Mesothelial cell of epicardium (in vitro differentiated cells): ENCODE measurements at regions not wholly inside any gene's neighbourhood (a gene's known extent, or its start where the extent isn't known, plus 50 kb on each side); places are given as distances from the start of the nearest gene placed in this dataset.
"Not testable (repeated sequence)": the region's sequence is repeated elsewhere in the genome, so short reads cannot be mapped to it uniquely, and the experiment has no call there.

Source experiments
- DNase-seq, 2 experiments: peaks; one replicate each; pipeline ENCODE4 v3.0.0; 2021; ENCODE audit warnings: low spot score in 2 of 2; ENCODE audit not compliant: unreplicated experiment in 2 of 2
- H3K27ac Mint-ChIP-seq: 2 replicates; pipeline ENCODE4 v1.8.0; 2021; ENCODE audit warnings: mixed read lengths
- H3K27me3 Mint-ChIP-seq: 2 replicates; pipeline ENCODE4 v1.8.0; 2021; ENCODE audit warnings: low read depth, mixed read lengths
- H3K36me3 Mint-ChIP-seq: 2 replicates; pipeline ENCODE4 v1.8.0; 2021; ENCODE audit warnings: mixed read lengths
- H3K4me1 Mint-ChIP-seq: 2 replicates; pipeline ENCODE4 v1.8.0; 2021; ENCODE audit warnings: mixed read lengths
- H3K4me3 Mint-ChIP-seq: 2 replicates; pipeline ENCODE4 v1.8.0; 2021; ENCODE audit warnings: mild to moderate bottlenecking, moderate library complexity, mixed read lengths
- H3K9me3 Mint-ChIP-seq: 2 replicates; pipeline ENCODE4 v1.8.0; 2021; ENCODE audit warnings: mixed read lengths
- CTCF ChIP-seq: fragments of 200-600 bp; sonication (generic); IDR thresholded peaks from one replicate; pipeline ENCODE4 v1.5.0; 2021; ENCODE audit warnings: antibody characterized with exemption; ENCODE audit not compliant: unreplicated experiment

- Mint-ChIP-seq H3K4me3 (no peak overlapping the region), H3K27ac (no peak overlapping the region), H3K4me1 (no peaks in the 10 kb centered on the region), H3K9me3 (no peaks in the 10 kb centered on the region), H3K36me3 (no peaks in the 10 kb centered on the region), H3K27me3 (no peaks in the 10 kb centered on the region)
- TF ChIP-seq CTCF, result no peak
- DNase-seq, result no peak
Measured at GRCh38 chr5:108696951-108697715, 50.6 kb upstream of the FER start.

- no peak overlapping the region for H3K4me3 Mint-ChIP-seq
- H3K27me3 Mint-ChIP-seq, result no peaks in the 10 kb centered on the region
- H3K27ac Mint-ChIP-seq, result no peak overlapping the region
- no peaks in the 10 kb centered on the region for H3K4me1 Mint-ChIP-seq
- TF ChIP-seq CTCF, result no peak
- no peaks in the 10 kb centered on the region for H3K36me3 Mint-ChIP-seq
- DNase-seq, result no peak
- no peaks in the 10 kb centered on the region for H3K9me3 Mint-ChIP-seq
Measured at GRCh38 chr5:108696407-108696806, 51.3 kb upstream of the FER start.

- H3K27me3 Mint-ChIP-seq, result no peaks in the 10 kb centered on the region
- H3K9me3 Mint-ChIP-seq, result no peaks in the 10 kb centered on the region
- no peak for DNase-seq
- no peaks in the 10 kb centered on the region for H3K36me3 Mint-ChIP-seq
- H3K27ac Mint-ChIP-seq, result no peak overlapping the region
- H3K4me3 Mint-ChIP-seq, result no peak overlapping the region
- TF ChIP-seq CTCF, result no peak
- H3K4me1 Mint-ChIP-seq, result no peaks in the 10 kb centered on the region
Measured at GRCh38 chr5:108688485-108688884, 59.2 kb upstream of the FER start.

- Mint-ChIP-seq H3K9me3 (no peaks in the 10 kb centered on the region), H3K36me3 (no peaks in the 10 kb centered on the region), H3K27me3 (no peaks in the 10 kb centered on the region), H3K4me3 (no peak overlapping the region), H3K4me1 (no peaks in the 10 kb centered on the region), H3K27ac (no peak overlapping the region)
- no peak for DNase-seq
- TF ChIP-seq CTCF, result no peak
Measured at GRCh38 chr5:108687595-108688200, 60.0 kb upstream of the FER start.

GRCh38 chr5:108686676-108687075 lies 61.0 kb upstream of the FER start:
- no peak overlapping the region for H3K27ac Mint-ChIP-seq
- TF ChIP-seq CTCF, result no peak
- H3K36me3 Mint-ChIP-seq, result no peaks in the 10 kb centered on the region

GRCh38 chr5:108685448-108686216 lies 62.1 kb upstream of the FER start:
- not testable (repeated sequence) for H3K9me3 Mint-ChIP-seq, DNase-seq, H3K27me3 Mint-ChIP-seq, H3K4me1 Mint-ChIP-seq, H3K36me3 Mint-ChIP-seq, H3K27ac Mint-ChIP-seq
- H3K4me3 Mint-ChIP-seq, result peak overlapping the region; percentile 42

More at GRCh38 chr5:108686676-108687075, 61.0 kb upstream of the FER start:
- DNase-seq, result no peak
- H3K27me3 Mint-ChIP-seq, result no peaks in the 10 kb centered on the region
- H3K4me3 Mint-ChIP-seq, result no peak overlapping the region
- H3K4me1 Mint-ChIP-seq, result no peaks in the 10 kb centered on the region
- H3K9me3 Mint-ChIP-seq, result no peaks in the 10 kb centered on the region
